ENCODE measurements at regions not wholly inside any gene's neighbourhood (a gene's known extent, or its start where the extent isn't known, plus 50 kb on each side); places are given as distances from the start of the nearest gene placed in this dataset.

DNA sequence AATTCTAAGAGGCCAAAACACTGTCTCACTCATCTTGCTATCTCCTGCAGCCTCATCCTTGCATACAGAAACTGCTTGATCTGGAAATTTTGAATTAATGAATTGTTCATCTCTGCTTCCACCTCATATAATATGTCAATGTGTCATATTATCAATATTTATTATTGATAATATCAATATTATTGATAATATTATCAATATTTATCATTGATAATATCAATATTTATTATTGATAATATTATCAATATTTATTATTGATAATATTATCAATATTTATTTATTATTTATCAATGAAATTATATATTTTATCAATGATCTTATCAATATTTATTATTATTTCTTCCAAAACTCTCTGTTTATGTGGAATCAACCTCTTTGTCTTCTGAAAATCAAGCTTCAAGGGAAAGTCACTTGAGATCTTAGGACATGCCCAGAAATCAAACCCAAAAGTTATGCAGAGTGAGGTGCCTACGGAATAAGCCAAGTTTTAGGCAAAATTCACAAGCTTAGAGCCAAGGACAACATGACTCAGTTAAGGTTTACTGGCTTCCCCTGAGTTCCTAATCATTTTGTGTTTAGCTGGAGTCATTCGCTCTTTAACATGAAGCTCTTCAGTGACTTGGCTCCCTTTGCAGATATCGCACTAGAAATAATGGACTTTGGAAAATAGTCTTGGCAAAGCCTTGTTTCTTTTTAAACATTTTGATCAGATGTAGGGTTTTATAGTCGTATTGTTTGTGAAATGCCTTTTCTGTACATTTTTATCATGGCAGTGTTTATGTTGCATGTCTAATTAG is 297.1 kb upstream of the RARB start:
- BruUV-seq (replicated peaks), result no TSS peak
- Histone ChIP-seq H3K79me2 (ENCODE audit: control insufficient read depth, insufficient read depth, low read length) (no peaks in the 10 kb centered on the region), H2AFZ (ENCODE audit: low read depth, low read length) (no peak overlapping the region), H3K9ac (ENCODE audit: insufficient read depth in 1 of 2, low read depth in 2 of 2, low read length in 2 of 2) (no peak overlapping the region), H3K4me1 (replicated peaks in 1 of 2; ENCODE audit: control insufficient read depth in 2 of 2, insufficient read depth in 2 of 2, low read length in 2 of 2) (no peaks in the 10 kb centered on the region), H3K9me1 (ENCODE audit: control insufficient read depth, insufficient read depth, low read length) (no peaks in the 10 kb centered on the region), H4K20me1 (replicated peaks; ENCODE audit: control insufficient read depth, insufficient read depth, low read length) (no peaks in the 10 kb centered on the region), H3K36me3 (ENCODE audit: control insufficient read depth, insufficient read depth, low read length) (no peaks in the 10 kb centered on the region), H3K4me3 (no peak overlapping the region), H3K27me3 (ENCODE audit: control insufficient read depth in 2 of 2, insufficient read depth in 2 of 2, low read length in 2 of 2) (no peaks in the 10 kb centered on the region), H3K9me3 (replicated peaks; ENCODE audit: control insufficient read depth, insufficient read depth, low read depth, low read length) (peaks cover 2% of the 10 kb centered on the region; the same call in 1 of the 2 replicates), H3K27ac (ENCODE audit: extremely low read depth, low read depth, low read length) (no peak overlapping the region), H3K4me2 (ENCODE audit: insufficient read depth, low read length) (no peak overlapping the region)
- intact Hi-C loops (cut with micrococcal nuclease), result no loop called here
- FAIRE-seq (no peak), ATAC-seq (no peak), DNase-seq (ENCODE audit: extremely low read depth in 1 of 4, low spot score in 3 of 4) (no peak)
- in situ Hi-C loops (cut with MboI), result no loop called here
- ChIA-PET CTCF (ENCODE audit: low intra/inter-chr PET ratio) (no interaction called here), POLR2A (no interaction called here)
- TF ChIP-seq FOXM1 (IDR thresholded peaks at IDR 0.05; ENCODE audit: low read depth) (no peak), FOXM1 (CRISPR knock-in tag; IDR thresholded peaks at IDR 0.05; ENCODE audit: low read depth) (no peak), JUN (IDR thresholded peaks at IDR 0.05; ENCODE audit: borderline replicate concordance, low read depth, low read length) (no peak), JUN (CRISPR knock-in tag; IDR thresholded peaks at IDR 0.05; ENCODE audit: borderline replicate concordance) (no peak), ZNF583 (CRISPR knock-in tag; IDR thresholded peaks at IDR 0.05) (no peak), PTTG1 (tag; IDR thresholded peaks at IDR 0.05; ENCODE audit: low read depth) (no peak), CUX1 (CRISPR knock-in tag; IDR thresholded peaks at IDR 0.05) (peak; percentile 98), ZNF445 (CRISPR knock-in tag; IDR thresholded peaks at IDR 0.05; ENCODE audit: low read depth) (no peak), HINFP (tag; conservative IDR thresholded peaks at IDR 0.05; ENCODE audit: low read depth) (no peak)
- TF ChIP-seq, protein P1, sequence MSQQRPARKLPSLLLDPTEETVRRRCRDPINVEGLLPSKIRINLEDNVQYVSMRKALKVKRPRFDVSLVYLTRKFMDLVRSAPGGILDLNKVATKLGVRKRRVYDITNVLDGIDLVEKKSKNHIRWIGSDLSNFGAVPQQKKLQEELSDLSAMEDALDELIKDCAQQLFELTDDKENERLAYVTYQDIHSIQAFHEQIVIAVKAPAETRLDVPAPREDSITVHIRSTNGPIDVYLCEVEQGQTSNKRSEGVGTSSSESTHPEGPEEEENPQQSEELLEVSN (IDR thresholded peaks at IDR 0.05; ENCODE audit: borderline replicate concordance in 1 of 2, extremely low read depth in 1 of 2, insufficient read depth in 1 of 2, insufficient read length in 1 of 2, low read depth in 1 of 2, low read length in 1 of 2, poor library complexity in 1 of 2, severe bottlenecking in 1 of 2), result no peak
- 9% methylated on average over 4 of the region's 4 CpGs for WGBS (ENCODE audit: insufficient coverage, low coverage, missing lambda C conversion rate)

Measured in K562 (cell line).